ENCODE measurements at regions not wholly inside any gene's neighbourhood (a gene's known extent, or its start where the extent isn't known, plus 50 kb on each side); places are given as distances from the start of the nearest gene placed in this dataset.
"Not testable (repeated sequence)": the region's sequence is repeated elsewhere in the genome, so short reads cannot be mapped to it uniquely, and the experiment has no call there.

- DNase-seq = no peak
Observed at GRCh38 chr4:12140864-12141263, 712.2 kb upstream of the HS3ST1 start.

- DNase-seq = no peak
Observed at GRCh38 chr4:12139296-12139695, 710.6 kb upstream of the HS3ST1 start.

- no peak for DNase-seq
Observed at GRCh38 chr4:12138488-12138887, 709.8 kb upstream of the HS3ST1 start.

GRCh38 chr4:12137575-12137974 is 708.9 kb upstream of the HS3ST1 start:
- peak; percentile 77 for DNase-seq

- no peak for DNase-seq
Observed at GRCh38 chr4:12126474-12126873, 697.8 kb upstream of the HS3ST1 start.

GRCh38 chr4:12124138-12124537 is 695.4 kb upstream of the HS3ST1 start:
- DNase-seq = no peak

GRCh38 chr4:12123707-12124106 is 695.0 kb upstream of the HS3ST1 start:
- no peak for DNase-seq

- DNase-seq = no peak
Observed at GRCh38 chr4:12122316-12122715, 693.6 kb upstream of the HS3ST1 start.

GRCh38 chr4:12120968-12121367 is 692.3 kb upstream of the HS3ST1 start:
- no peak for DNase-seq

GRCh38 chr4:12118651-12119213 is 690.0 kb upstream of the HS3ST1 start:
- no peak for DNase-seq

GRCh38 chr4:12116009-12116552 is 687.4 kb upstream of the HS3ST1 start:
- DNase-seq = no peak

GRCh38 chr4:12110627-12111026 is 681.9 kb upstream of the HS3ST1 start:
- no peak for DNase-seq

- DNase-seq = not testable (repeated sequence)
Observed at GRCh38 chr4:12109056-12109455, 680.4 kb upstream of the HS3ST1 start.

- no peak for DNase-seq
Observed at GRCh38 chr4:12105519-12105918, 676.8 kb upstream of the HS3ST1 start.

- not testable (repeated sequence) for DNase-seq
Observed at GRCh38 chr4:12089920-12090319, 661.2 kb upstream of the HS3ST1 start.

GRCh38 chr4:12084690-12085089 is 656.0 kb upstream of the HS3ST1 start:
- no peak for DNase-seq

GRCh38 chr4:12071316-12071715 is 642.6 kb upstream of the HS3ST1 start:
- DNase-seq = no peak

- DNase-seq = no peak
Observed at GRCh38 chr4:12053966-12054365, 625.3 kb upstream of the HS3ST1 start.

GRCh38 chr4:12053556-12053955 is 624.9 kb upstream of the HS3ST1 start:
- DNase-seq = no peak

GRCh38 chr4:12050357-12050756 is 621.7 kb upstream of the HS3ST1 start:
- no peak for DNase-seq

GRCh38 chr4:12042818-12043217 is 614.1 kb upstream of the HS3ST1 start:
- no peak for DNase-seq

- DNase-seq = no peak
Observed at GRCh38 chr4:12041828-12042227, 613.1 kb upstream of the HS3ST1 start.

GRCh38 chr4:12036450-12036849 is 607.8 kb upstream of the HS3ST1 start:
- DNase-seq = no peak

- no peak for DNase-seq
Observed at GRCh38 chr4:12028258-12028657, 599.6 kb upstream of the HS3ST1 start.

- no peak for DNase-seq
Observed at GRCh38 chr4:12022409-12022808, 593.7 kb upstream of the HS3ST1 start.

Data from NCI-H1105 treated with DMSO at 0.1 percent for 48 hours (cell line).